ENCODE measurements at regions not wholly inside any gene's neighbourhood (a gene's known extent, or its start where the extent isn't known, plus 50 kb on each side); places are given as distances from the start of the nearest gene placed in this dataset.

- peak; percentile 67 for ATAC-seq (ENCODE audit: insufficient number of reproducible peaks, low FRiP score, low read depth)
- H3K36me3 ChIP-seq = no peaks in the 10 kb centered on the region
- H3K4me3 ChIP-seq = peak overlapping the region; percentile 84
- no peaks in the 10 kb centered on the region for H3K27me3 ChIP-seq (replicated peaks; ENCODE audit: insufficient read depth)
- no peaks in the 10 kb centered on the region for H3K9me3 ChIP-seq
- peak; percentile 62 for DNase-seq (ENCODE audit: low spot score)
- TF ChIP-seq CTCF (IDR thresholded peaks at IDR 0.05) = no peak
- H3K27ac ChIP-seq = peak overlapping the region; percentile 85 to 87
- peaks cover 13 to 37% of the 10 kb centered on the region in 2 donors for H3K4me1 ChIP-seq (ENCODE audit: control insufficient read depth in 1 of 2, low read depth in 2 of 2)
Observed at GRCh38 chr1:212558693-212559480, 49.7 kb upstream of the ATF3 start.
